Fibroblast of gingiva (primary cell): ENCODE measurements at regions not wholly inside any gene's neighbourhood (a gene's known extent, or its start where the extent isn't known, plus 50 kb on each side); places are given as distances from the start of the nearest gene placed in this dataset.

Source experiments
- DNase-seq: peaks from one replicate; pipeline ENCODE4 v3.0.0-alpha.2; 2011; ENCODE audit warnings: low read depth

- DNase-seq: no peak
Observed at GRCh38 chr1:75668813-75669212, 55.7 kb upstream of the ACADM start.

- no peak for DNase-seq
Observed at GRCh38 chr1:75671708-75672107, 52.8 kb upstream of the ACADM start.

- no peak for DNase-seq
Observed at GRCh38 chr1:75672108-75672507, 52.4 kb upstream of the ACADM start.

GRCh38 chr1:75672528-75673393, 51.7 kb upstream of the ACADM start:
- DNase-seq: peak; percentile 45

GRCh38 chr1:75673399-75673798, 51.1 kb upstream of the ACADM start:
- no peak for DNase-seq

GRCh38 chr1:75673885-75674284, 50.6 kb upstream of the ACADM start:
- no peak for DNase-seq
